ENCODE measurements at regions not wholly inside any gene's neighbourhood (a gene's known extent, or its start where the extent isn't known, plus 50 kb on each side); places are given as distances from the start of the nearest gene placed in this dataset.
"Not testable (repeated sequence)": the region's sequence is repeated elsewhere in the genome, so short reads cannot be mapped to it uniquely, and the experiment has no call there.

DNA sequence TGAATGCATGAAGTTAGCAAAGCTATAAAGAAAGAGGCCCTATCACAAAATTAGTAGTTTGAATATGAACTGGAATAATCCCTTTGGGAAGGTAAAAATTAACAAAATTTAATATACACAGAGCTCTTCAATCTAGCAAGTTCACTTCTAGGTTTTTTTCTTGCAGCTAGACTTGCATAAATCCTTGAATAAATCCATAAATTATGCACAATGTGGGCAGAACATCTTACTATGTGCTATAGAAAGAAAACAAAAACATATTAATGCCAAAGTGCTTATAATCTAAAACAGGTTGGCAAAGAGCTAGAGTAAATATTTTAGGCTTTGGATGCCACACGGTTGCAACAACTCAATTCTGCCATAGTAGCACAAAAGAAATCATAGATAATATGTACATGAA, 138.5 kb upstream of the FREM1 start:
- in situ Hi-C loops (cut with HindIII; ENCODE audit: low sequenced_read_pairs): no loop called here
- DNase-seq (ENCODE audit: low spot score): no peak

DNA sequence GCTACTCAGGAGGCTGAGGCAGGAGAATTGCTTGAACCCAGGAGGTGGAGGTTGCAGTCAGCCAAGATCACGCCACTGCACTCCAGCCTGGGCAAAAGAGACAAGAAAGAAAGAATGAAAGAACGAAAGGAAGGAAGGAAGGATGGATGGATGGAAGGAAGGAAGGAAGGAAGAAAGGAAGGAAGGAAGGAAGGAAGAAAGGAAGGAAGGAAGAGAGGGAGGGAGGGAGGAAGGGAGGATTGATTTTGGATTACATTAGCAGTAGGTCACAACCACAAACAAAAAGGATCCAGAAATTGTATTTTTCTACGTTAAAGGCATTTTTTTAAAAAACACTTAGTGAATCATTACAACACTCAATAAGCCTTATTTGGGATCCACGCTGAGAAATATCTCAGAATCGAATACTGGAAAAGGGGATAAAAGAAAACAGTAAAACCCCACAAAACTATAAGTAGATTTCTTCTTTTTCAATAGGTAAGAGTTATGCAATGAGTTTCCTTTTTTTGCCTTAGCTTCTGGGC, 136.9 kb upstream of the FREM1 start:
- no peak for DNase-seq (ENCODE audit: low spot score)
- in situ Hi-C loops (cut with HindIII; ENCODE audit: low sequenced_read_pairs): no loop called here

DNA sequence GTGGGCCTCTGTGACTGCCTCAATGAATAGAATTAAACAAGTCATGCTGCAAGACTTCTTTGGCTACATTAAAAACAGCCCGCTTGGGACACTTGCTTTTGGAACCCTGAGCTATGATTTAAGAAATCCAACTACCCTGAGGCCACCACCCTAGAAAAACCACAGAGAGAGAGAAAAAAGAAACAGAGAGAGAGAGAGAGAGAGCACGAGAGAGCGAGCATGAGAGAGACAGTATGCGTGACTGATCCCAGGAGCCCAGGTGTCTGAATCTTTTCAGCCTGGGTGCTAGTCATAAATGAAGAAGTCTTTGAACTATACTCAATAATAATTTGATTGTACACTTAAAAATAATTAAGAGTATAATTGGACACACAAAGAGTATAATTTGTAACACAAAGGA, 123.1 kb upstream of the FREM1 start:
- in situ Hi-C loops (cut with HindIII; ENCODE audit: low sequenced_read_pairs): no loop called here
- DNase-seq (ENCODE audit: low spot score): no peak

DNA sequence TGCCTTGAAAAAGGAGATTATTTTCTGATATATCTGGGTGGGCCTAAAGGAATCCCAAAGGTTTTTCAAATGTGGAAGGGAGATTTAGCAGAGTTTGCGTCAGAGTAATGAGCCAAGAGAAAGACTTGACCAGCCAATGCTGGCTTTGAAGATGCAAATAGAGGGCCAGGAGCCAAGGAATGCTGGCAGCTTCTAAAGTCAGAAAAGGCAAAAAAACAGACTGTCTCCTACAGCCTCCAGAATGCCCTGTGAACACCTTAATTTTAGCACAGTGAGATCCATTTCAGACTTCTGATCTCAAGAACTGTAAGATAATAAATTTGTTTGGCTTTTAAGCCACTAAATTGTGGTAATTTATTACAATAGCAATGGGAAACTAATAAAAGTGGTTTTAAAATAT, 122.6 kb upstream of the FREM1 start:
- in situ Hi-C loops (cut with HindIII; ENCODE audit: low sequenced_read_pairs): no loop called here
- DNase-seq (ENCODE audit: low spot score): no peak

DNA sequence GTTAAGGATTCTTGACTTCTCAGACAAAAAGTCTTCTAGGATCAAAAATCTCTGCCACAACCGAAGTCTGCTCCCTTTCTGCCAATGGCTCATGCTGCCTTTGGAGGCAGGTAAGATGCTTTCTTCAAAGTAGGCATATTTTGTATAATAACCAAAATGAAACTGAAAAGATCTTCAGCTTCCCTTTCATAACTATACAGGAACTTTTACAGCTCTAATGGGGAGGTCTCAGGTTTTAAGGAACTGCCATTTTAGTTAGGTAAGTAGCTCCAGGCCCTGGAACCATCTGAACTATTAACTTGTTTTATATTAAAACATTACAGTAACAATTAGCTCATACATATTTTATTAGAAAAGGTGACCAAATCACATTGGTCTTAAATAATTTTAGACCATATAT, 110.9 kb upstream of the FREM1 start:
- DNase-seq (ENCODE audit: low spot score): no peak
- in situ Hi-C loops (cut with HindIII; ENCODE audit: low sequenced_read_pairs): no loop called here

DNA sequence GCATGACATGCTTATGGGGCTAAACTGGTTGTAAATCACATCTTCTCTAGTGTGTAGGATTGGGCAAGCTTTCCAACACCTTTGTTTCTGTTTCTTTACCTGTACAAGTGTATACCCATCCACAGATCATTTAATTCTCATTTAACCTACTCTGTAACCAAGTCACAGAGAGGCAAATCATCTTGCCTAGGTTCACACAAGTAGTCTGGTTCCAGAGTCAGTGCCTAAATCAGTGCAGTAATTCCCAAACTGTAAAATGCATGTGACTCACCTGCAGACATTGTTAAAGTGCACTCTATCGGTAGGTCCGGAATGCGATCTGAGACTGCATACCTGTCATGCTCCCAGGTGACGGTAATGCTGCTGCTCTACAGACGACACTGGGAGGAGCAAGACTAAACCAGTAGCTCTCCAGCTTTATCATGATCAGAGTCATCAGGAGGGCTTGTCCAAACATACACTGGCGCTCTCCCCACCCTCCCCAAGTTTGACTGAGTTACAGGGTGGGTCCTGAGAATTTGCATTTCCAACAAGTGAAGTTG, 107.9 kb upstream of the FREM1 start:
- in situ Hi-C loops (cut with HindIII; ENCODE audit: low sequenced_read_pairs): no loop called here
- DNase-seq (ENCODE audit: low spot score): no peak

DNA sequence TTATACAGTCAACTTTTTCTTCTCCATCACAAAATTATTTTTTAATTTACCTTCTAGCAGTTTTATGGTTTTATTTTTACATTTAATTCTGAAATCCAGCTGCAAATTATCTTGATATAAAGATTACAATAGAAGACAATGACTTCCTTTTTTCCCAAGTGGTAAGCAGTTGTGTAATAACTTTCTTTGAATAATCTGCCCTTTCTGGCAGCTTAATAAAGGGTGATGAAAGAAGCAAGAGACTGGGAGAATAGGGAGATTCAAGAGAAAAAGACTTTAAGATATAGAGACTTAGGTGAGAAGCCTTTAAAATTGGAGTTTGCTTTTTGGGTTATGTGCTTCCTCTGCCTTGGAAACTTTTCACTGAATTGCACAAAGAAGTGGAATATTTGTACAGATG, 100.4 kb upstream of the FREM1 start:
- no peak for DNase-seq (ENCODE audit: low spot score)
- in situ Hi-C loops (cut with HindIII; ENCODE audit: low sequenced_read_pairs): no loop called here

DNA sequence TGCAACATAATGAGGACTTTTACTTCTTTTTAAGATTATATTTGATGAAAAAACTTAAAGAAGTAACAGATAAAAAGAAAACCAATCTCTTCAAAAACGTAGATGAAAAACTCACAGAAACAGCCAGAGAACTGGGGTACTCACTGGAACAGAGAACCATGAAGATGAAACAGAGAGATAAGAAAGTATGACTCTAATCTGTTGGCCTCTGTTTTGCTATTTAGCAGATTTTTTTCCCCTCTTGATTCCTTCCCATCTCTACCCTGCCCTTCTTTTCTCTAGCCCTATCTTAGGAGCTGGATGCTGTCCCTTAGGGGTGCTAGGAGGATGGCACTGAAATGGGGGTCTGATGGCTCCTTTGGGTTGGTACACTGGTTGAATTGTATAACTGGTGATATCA, 97.5 kb upstream of the FREM1 start:
- in situ Hi-C loops (cut with HindIII; ENCODE audit: low sequenced_read_pairs): no loop called here
- no peak for DNase-seq (ENCODE audit: low spot score)

DNA sequence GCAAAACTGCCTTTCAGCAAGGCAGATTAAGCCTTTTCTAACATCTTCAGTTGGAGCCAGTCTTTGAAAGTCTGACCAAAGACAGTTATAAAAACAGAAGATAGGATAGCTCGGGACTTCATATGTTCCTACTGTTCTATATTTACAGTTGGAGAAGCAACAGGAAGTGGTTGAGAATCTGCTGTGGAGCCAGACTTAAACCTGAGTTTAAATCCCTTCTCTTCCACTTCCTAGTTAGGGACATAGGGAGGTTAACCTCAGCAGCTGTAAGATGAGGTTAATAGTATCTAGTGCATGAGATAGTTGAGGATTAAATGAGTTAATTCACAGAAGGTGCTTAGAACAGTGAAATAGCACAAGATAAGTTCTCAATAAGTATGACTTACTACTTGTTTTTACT, 84.5 kb upstream of the FREM1 start:
- in situ Hi-C loops (cut with HindIII; ENCODE audit: low sequenced_read_pairs): no loop called here
- no peak for DNase-seq (ENCODE audit: low spot score)

DNA sequence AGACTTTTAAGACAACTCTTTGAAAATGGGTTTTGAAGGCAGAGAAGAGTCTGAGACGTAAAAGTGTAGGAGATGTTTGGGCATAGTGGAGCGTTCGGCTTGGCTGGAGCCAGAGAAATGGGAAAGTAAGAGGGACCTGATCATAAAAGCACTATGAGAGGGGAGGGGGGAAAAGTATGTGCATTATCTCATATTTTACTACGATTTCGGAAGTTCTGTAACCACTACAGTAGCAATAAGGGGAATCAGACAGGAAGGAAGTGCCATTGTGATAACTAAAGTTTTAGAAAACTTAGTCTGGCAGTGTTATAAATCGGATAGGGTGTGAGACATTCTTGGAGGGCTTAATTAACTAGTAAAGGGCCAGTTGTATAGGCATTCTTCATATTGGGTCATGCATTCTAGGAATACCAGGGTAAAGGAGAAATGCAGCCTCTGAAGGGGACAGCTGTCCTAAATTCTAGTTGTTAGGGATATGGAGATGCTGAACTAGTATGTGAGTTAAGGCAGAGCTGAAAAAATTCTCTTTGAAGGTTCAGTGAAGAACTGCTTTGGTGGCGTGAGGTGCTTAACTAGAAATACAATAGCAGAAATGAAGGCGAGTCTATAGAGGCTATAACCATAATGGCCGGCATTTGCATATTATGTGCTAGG, 83.8 kb upstream of the FREM1 start:
- DNase-seq (ENCODE audit: low spot score): peak; percentile 1
- in situ Hi-C loops (cut with HindIII; ENCODE audit: low sequenced_read_pairs): no loop called here

DNA sequence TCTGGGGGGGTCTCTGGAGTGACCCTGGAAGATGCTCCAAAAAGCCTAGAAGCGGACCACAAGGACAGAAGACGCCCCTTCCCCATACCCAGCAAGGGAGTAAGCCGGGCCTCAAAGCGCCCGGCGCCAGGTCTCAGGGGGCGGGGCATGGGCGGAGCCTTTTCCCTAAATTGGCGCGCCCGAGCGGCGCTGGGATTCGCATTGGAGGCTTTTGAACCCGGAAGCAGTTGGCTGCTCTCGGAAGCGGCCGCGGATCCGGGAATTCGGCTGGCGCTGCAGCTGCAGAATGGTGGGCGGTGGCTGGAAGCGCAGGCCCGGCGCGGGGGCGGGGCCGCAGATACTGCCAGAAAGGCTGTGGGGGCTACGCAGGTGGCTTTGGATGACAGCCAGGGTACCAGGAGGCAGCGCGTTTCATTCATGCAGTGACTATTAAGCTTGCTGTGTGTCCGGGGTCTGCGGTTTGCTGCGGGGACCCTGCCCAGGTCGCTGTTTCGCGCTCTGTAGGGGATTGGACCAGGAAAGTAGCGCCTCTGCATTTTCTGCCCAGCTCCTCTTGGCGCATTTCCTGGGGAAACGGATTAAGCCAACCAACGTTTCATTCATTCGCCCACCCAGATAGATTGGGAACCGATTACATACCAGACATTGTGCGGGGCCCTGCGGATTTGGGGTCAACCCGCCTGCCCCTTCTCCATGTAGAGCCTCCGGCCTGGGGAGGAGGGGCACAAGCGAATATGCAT, 83.0 kb upstream of the FREM1 start:
- DNase-seq (ENCODE audit: low spot score): peak; percentile 90
- in situ Hi-C loops (cut with HindIII; ENCODE audit: low sequenced_read_pairs): no loop called here

DNA sequence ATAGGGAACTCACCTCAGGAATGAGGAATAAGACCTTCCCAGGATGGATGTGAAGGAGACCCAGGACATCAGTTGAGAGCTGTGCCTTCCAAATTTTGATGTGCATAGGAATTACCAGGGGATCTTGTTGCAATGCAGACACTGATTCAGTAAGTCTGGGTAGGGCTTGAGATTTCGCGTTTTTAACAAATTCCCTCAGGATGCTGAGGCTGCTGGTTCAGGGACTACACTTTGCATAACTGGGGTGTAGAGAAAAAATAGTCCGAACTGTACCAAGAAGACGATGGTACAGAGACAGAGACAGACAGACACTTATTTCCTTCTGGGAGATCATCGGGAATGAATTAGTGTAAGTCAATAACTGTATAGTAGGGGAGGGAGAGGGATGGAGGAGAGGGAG, 82.3 kb upstream of the FREM1 start:
- in situ Hi-C loops (cut with HindIII; ENCODE audit: low sequenced_read_pairs): no loop called here
- no peak for DNase-seq (ENCODE audit: low spot score)

DNA sequence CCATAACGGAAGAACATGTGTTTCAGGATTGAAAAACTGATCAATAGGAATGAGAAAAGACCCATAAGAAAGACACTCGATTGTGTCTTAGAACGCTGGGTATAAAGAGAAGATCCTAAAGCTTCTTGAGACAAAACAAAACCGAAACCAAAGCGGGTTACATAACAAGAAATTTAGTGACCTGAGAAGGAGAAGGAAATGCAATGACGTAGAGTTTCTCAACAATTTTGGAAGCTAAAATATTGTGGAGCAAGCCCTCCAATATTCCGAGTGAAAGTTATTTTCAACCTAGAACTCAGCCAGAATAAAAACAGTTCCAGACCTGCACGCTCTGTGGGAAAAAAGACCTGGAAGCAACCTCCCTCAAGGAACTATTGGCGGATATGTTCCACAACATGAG, 81.9 kb upstream of the FREM1 start:
- in situ Hi-C loops (cut with HindIII; ENCODE audit: low sequenced_read_pairs): no loop called here
- no peak for DNase-seq (ENCODE audit: low spot score)

DNA sequence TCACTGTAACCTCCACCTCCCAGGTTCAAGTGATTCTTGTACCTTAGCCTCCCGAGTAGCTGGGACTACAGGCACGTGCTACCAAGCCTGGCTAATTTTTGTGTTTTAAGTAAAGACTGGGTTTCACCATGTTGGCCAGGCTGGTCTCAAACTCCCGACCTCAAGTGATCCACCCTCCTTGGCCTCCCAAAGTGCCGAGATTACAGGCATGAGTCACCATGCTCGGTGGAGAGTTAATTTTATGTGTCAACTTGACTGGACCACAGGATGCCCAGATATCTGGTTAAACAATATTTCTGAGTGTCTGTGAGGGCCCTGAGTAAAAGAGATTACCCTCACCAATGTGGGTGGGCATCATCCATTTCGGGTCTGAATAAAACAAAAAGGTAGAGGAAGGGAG, 80.4 kb upstream of the FREM1 start:
- in situ Hi-C loops (cut with HindIII; ENCODE audit: low sequenced_read_pairs); DNase-seq (ENCODE audit: low spot score): not testable (repeated sequence)

DNA sequence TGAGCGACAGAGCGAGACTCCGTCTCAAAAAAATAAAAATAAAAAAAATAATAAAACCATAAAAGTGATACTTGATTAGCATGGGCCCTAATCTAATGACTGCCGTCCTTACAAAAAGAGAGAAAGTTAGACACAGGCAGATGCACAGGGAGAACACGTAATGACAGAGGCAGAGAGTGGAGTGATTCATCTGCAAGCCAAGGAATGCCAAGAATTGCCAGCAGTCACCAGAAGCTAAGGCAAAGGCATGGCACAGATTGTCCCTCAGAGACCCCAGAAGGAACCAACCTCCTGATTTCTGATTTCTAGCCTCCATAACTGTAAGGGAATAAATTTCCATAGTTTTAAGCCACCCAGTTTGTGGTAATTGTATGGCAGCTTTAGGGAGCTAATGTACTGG, 79.6 kb upstream of the FREM1 start:
- no peak for DNase-seq (ENCODE audit: low spot score)
- in situ Hi-C loops (cut with HindIII; ENCODE audit: low sequenced_read_pairs): no loop called here

DNA sequence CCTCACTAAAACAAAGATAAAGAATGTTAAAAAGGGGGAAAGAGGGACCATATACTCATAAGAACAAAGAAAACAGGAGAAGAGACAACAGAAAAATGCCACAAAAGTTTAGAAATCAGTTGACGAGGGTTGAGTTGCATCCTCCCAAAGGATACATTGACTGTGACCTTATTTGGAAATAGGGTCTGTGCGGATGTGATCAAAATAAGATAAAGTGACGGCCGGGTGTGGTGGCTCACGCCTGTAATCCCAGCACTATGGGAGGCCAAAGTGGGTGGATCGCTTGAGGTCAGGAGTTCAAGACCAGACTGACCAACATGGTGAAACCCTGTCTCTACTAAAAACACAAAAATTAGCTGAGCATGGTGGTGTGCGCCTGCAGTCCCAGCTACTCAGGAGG, 79.1 kb upstream of the FREM1 start:
- in situ Hi-C loops (cut with HindIII; ENCODE audit: low sequenced_read_pairs); DNase-seq (ENCODE audit: low spot score): not testable (repeated sequence)

DNA sequence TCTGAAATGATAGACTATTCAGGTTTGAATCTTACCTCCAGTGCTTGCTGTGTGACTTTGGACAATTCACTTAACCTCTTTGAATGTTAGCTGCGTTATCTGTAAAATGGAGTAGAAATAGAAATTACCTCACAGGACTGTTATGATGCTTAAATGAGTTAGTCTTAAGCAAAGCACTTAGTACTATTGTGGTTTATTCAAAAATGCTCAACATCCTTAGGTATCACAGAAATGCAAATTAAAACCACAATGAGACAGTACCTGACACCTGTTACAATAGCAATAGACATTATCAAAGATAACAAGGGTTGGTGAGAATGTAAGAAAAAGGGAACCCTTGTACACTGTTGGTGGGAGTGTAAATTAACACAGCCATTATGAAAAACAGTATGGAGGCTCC, 77.6 kb upstream of the FREM1 start:
- in situ Hi-C loops (cut with HindIII; ENCODE audit: low sequenced_read_pairs): no loop called here
- DNase-seq (ENCODE audit: low spot score): no peak

DNA sequence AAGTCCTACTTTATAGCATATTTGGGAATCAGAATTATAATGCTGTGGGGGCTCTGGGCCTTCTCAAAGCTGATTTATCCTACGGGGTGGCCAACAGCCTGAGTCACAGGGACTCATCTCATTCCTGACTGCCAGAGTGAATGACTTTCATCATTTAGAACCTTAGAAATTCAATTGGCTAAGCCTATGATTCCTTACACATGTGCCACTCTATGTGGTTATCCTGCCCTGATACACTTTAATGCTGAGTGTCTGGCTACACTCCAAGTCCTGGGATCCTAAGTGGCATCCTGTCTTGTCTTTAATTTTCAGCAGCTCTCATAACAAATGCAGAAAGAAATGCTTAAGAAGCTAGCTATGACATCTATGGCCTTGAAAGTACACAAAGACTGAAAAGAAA, 75.2 kb upstream of the FREM1 start:
- DNase-seq (ENCODE audit: low spot score): no peak
- in situ Hi-C loops (cut with HindIII; ENCODE audit: low sequenced_read_pairs): no loop called here

DNA sequence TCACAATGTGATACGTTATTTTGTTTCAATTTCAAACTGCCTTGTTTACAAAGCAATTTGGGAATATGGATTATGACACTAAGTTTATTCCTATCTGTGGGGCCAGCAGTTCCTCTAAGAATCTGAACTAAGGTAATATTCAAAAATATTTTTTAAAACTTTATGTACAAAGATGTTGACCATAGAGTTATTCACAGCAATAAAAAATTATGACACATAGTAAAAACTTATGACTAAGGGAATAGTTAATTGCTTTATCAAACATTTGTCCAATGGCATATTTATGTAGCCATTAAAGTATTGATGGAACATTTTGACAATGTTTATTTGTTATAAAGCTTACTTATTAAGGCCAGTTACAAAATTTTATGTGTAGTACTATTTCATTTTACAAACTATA, 73.4 kb upstream of the FREM1 start:
- in situ Hi-C loops (cut with HindIII; ENCODE audit: low sequenced_read_pairs): no loop called here
- DNase-seq (ENCODE audit: low spot score): no peak

DNA sequence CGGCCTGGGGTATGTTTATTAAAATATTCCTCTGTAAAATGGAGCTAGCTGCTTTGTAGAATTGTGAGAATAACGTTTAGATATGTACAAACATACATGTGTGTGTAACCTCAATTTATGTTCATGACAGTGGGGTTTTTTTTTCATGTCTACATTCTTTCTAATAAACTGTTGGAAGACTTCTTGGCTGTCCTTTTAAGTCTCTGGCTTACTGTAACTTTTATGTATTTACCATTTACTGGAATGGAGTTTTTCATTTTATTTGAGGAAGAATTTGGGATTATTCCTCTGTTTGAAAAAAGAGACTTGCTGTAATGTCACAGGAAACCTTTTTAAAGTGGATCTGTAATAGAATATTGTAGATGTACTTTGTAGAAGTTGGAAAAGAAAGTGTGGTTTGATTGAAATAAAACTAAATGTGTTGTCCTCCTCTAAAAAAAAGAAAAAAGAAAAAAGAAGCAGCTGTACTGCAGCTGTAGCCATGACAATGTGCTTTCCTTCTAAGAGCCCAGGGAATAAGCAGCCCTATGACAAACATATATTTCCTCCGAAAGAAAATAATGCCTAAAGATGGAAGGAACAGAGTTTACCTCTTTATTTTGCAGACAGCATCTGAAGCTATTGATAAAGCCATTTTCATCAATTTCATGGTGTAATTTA, 71.2 kb upstream of the FREM1 start:
- no peak for DNase-seq (ENCODE audit: low spot score)
- in situ Hi-C loops (cut with HindIII; ENCODE audit: low sequenced_read_pairs): no loop called here
